Neuronal stem cell (in vitro differentiated cells): ENCODE measurements at regions not wholly inside any gene's neighbourhood (a gene's known extent, or its start where the extent isn't known, plus 50 kb on each side); places are given as distances from the start of the nearest gene placed in this dataset.

Experiments used
- DNase-seq: peaks from one replicate; pipeline ENCODE4 v3.0.0-alpha.2; 2013; ENCODE audit warnings: low spot score
- H2AFZ ChIP-seq: one replicate; pipeline ENCODE4 v1.6.1; 2013; ENCODE audit warnings: mild to moderate bottlenecking, low read length, inconsistent platforms
- H2AK5ac ChIP-seq: 2 replicates; pipeline ENCODE4 v1.6.1; 2013; ENCODE audit warnings: low read depth, mild to moderate bottlenecking, inconsistent platforms, low read length, moderate library complexity, mixed read lengths
- H2BK120ac ChIP-seq: 2 replicates; pipeline ENCODE4 v1.6.1; 2013; ENCODE audit warnings: low read depth, mild to moderate bottlenecking, inconsistent platforms, low read length, moderate library complexity, mixed read lengths
- H2BK12ac ChIP-seq: one replicate; pipeline ENCODE4 v1.6.1; 2013; ENCODE audit warnings: low read length, inconsistent platforms
- H2BK15ac ChIP-seq: 2 replicates; pipeline ENCODE4 v1.6.1; 2013; ENCODE audit warnings: mild to moderate bottlenecking, low read length, inconsistent platforms, mixed read lengths
- H2BK5ac ChIP-seq: one replicate; pipeline ENCODE4 v1.6.1; 2013; ENCODE audit warnings: inconsistent platforms, mild to moderate bottlenecking, low read length, moderate library complexity
- H3K14ac ChIP-seq: one replicate; pipeline ENCODE4 v1.6.1; 2013; ENCODE audit warnings: low read length, inconsistent platforms
- H3K18ac ChIP-seq: 2 replicates; pipeline ENCODE4 v1.6.1; 2013; ENCODE audit warnings: low read length, inconsistent platforms
- H3K23ac ChIP-seq: 2 replicates; pipeline ENCODE4 v1.6.1; 2013; ENCODE audit warnings: low read depth, mild to moderate bottlenecking, mixed read lengths, low read length, inconsistent platforms; ENCODE audit not compliant: poor library complexity
- H3K27ac ChIP-seq: replicated peaks from 3 replicates; pipeline ENCODE4 v1.5.1; 2013; ENCODE audit warnings: low read length, inconsistent platforms
- H3K27me3 ChIP-seq, 3 experiments: 2 replicates each; pipeline ENCODE4 v1.6.1; 2013; ENCODE audit warnings: low read length in 3 of 3, mild to moderate bottlenecking in 2 of 3, inconsistent platforms in 1 of 3, low read depth in 1 of 3, mixed read lengths in 1 of 3, moderate library complexity in 1 of 3; ENCODE audit not compliant: control insufficient read depth in 3 of 3, insufficient read depth in 3 of 3
- H3K36me3 ChIP-seq, 2 donors: replicated peaks in 1 of 2; 2 replicates each; pipeline ENCODE4 v1.6.1; 2013; ENCODE audit warnings: low read length in 2 of 2; ENCODE audit not compliant: control insufficient read depth in 2 of 2, insufficient read depth in 2 of 2
- H3K4ac ChIP-seq: 2 replicates; pipeline ENCODE4 v1.6.1; 2013; ENCODE audit warnings: inconsistent platforms, mild to moderate bottlenecking, low read length, moderate library complexity
- H3K4me1 ChIP-seq, 2 donors: 1 replicate in 1 of 2; 2 replicates in 1 of 2; pipeline ENCODE4 v1.6.1; 2013; ENCODE audit warnings: low read length in 2 of 2, low read depth in 1 of 2; ENCODE audit not compliant: control insufficient read depth in 2 of 2, insufficient read depth in 1 of 2
- H3K4me2 ChIP-seq: one replicate; pipeline ENCODE4 v1.6.1; 2013; ENCODE audit warnings: mild to moderate bottlenecking, low read length, inconsistent platforms; ENCODE audit not compliant: insufficient read depth, poor library complexity, severe bottlenecking
- H3K4me3 ChIP-seq, 2 donors: 2 replicates each; pipeline ENCODE4 v1.5.1; 2013; ENCODE audit warnings: low read length in 2 of 2, mild to moderate bottlenecking in 2 of 2, inconsistent platforms in 1 of 2, moderate library complexity in 1 of 2
- H3K79me1 ChIP-seq: one replicate; pipeline ENCODE4 v1.6.1; 2013; ENCODE audit warnings: low read depth, mild to moderate bottlenecking, inconsistent platforms, low read length, moderate library complexity
- H3K9ac ChIP-seq: one replicate; pipeline ENCODE4 v1.6.1; 2013; ENCODE audit warnings: mild to moderate bottlenecking, low read depth, low read length, inconsistent platforms; ENCODE audit not compliant: poor library complexity
- H3K9me3 ChIP-seq, 2 donors: replicated peaks in 1 of 2; 2 replicates each; pipeline versions ENCODE3 to v1.6.1; 2013; ENCODE audit warnings: low read length in 2 of 2, mild to moderate bottlenecking in 2 of 2, inconsistent platforms in 1 of 2, low read depth in 1 of 2, mixed read lengths in 1 of 2, moderate library complexity in 1 of 2; ENCODE audit not compliant: control insufficient read depth in 2 of 2, insufficient read depth in 1 of 2
- H4K8ac ChIP-seq: one replicate; pipeline ENCODE4 v1.6.1; 2013; ENCODE audit warnings: low read depth, mild to moderate bottlenecking, inconsistent platforms, low read length, moderate library complexity
- H4K91ac ChIP-seq: one replicate; pipeline ENCODE4 v1.6.1; 2013; ENCODE audit warnings: low read length, low read depth, mild to moderate bottlenecking, inconsistent platforms; ENCODE audit not compliant: poor library complexity
- WGBS, 2 donors: extraction: QIAGEN DNeasy Blood & Tissue Kit; methylation state at CpG; one replicate each; pipeline ENCODE4 v1.1.7; 2013; ENCODE audit warnings: missing lambda C conversion rate in 2 of 2, mixed read lengths in 1 of 2; ENCODE audit not compliant: insufficient read length in 2 of 2, insufficient replicate concordance in 1 of 2; ENCODE audit errors: extremely low coverage in 2 of 2; 5-methylcytosine and 5-hydroxymethylcytosine counted together

DNA sequence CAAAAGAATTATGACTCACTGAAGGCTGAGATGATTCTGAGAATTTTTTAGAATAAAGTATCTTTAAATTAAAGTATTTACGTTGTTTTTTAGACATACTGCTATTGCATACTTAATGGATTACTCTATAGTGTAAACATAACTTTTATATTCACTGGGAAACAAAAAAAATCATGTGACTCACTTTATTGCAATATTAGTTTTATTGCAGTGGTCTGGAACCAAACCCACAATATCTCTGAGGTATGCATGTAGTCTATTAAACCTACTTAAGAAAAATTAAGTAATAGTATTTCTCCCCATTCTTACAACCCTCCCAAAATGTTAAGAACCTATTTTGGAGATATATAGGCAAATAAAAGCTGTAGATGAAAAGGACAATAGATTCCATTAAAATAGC is 142.9 kb upstream of the ZNF521 start:
- Histone ChIP-seq H3K27ac (no peak overlapping the region), H2BK5ac (no peak overlapping the region)

DNA sequence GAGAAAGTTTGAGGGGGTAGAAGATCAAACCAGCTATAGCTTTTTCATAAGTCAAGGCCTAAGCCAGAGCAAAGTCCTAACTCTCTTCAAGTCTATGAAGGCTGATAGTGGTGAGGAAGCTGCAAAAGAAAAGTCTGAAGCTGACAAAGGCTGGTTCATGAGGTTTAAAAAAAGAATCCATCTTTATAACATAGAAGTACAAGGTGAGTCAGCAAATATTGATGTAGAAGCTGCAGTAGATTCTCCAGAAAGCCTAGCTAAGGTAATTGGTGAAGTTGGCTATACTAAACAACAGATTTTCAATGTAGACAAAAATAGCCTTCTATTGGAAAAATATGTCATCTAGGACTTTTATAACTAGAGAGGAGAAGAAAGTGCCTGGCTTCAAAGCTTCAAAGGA is 141.4 kb upstream of the ZNF521 start:
- no peak overlapping the region for H3K18ac ChIP-seq
- no peak overlapping the region for H3K14ac ChIP-seq
- H3K27me3 ChIP-seq: no peaks in the 10 kb centered on the region
- no peak overlapping the region for H3K4me2 ChIP-seq
- no peak overlapping the region for H2AK5ac ChIP-seq
- H4K8ac ChIP-seq: no peak overlapping the region
- H3K4ac ChIP-seq: no peak overlapping the region
- H3K27ac ChIP-seq: no peak overlapping the region
- no peak overlapping the region for H3K4me3 ChIP-seq
- H2BK5ac ChIP-seq: no peak overlapping the region
- H3K36me3 ChIP-seq: no peaks in the 10 kb centered on the region
- H4K91ac ChIP-seq: no peak overlapping the region
- H3K9ac ChIP-seq: no peak overlapping the region
- H2AFZ ChIP-seq: no peak overlapping the region
- H2BK15ac ChIP-seq: no peak overlapping the region
- H3K23ac ChIP-seq: no peak overlapping the region
- H2BK12ac ChIP-seq: no peak overlapping the region
- DNase-seq: no peak
- peaks cover 3 to 13% of the 10 kb centered on the region in 2 donors for H3K9me3 ChIP-seq
- no peaks in the 10 kb centered on the region for H3K79me1 ChIP-seq
- no peak overlapping the region for H2BK120ac ChIP-seq
- H3K4me1 ChIP-seq: no peaks in the 10 kb centered on the region

More for the DNA sequence above, 142.9 kb upstream of the ZNF521 start:
- Histone ChIP-seq H3K23ac (no peak overlapping the region), H2BK120ac (no peak overlapping the region), H3K4ac (no peak overlapping the region), H3K9ac (no peak overlapping the region), H3K9me3 (peaks cover 3 to 13% of the 10 kb centered on the region in 2 donors), H2AFZ (no peak overlapping the region), H2BK15ac (no peak overlapping the region), H4K8ac (no peak overlapping the region), H3K27me3 (no peaks in the 10 kb centered on the region), H2BK12ac (no peak overlapping the region), H3K14ac (no peak overlapping the region), H3K4me1 (no peaks in the 10 kb centered on the region), H2AK5ac (no peak overlapping the region), H4K91ac (no peak overlapping the region), H3K18ac (no peak overlapping the region), H3K4me3 (no peak overlapping the region), H3K36me3 (no peaks in the 10 kb centered on the region), H3K79me1 (no peaks in the 10 kb centered on the region), H3K4me2 (no peak overlapping the region)
- DNase-seq: no peak
- WGBS, 2 donors: no CpG with 5 or more reads among the region's 1 CpG

DNA sequence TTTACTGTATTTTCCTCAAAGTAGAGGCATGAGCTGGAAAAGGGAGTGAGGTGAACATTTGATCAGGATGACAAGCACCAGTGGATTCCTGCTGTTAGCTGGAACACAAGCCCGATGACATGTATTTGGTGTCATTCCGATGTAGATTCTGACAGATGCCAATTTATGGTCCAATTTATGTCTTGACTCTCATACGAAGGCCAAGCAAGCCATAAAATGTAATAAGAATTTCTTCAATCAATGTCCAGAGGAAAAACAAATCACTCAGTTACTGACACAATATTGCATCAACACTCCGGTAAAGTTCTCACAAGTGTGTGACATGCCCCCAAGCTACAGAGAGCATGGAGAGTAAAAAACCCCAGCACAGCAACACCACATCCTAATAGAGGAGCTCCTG is 138.3 kb upstream of the ZNF521 start:
- Histone ChIP-seq H2AK5ac (no peak overlapping the region), H4K91ac (no peak overlapping the region), H2BK5ac (no peak overlapping the region), H3K4me2 (no peak overlapping the region), H3K14ac (no peak overlapping the region), H2BK12ac (no peak overlapping the region), H2BK120ac (no peak overlapping the region), H3K36me3 (no peaks in the 10 kb centered on the region), H3K4me1 (no peaks in the 10 kb centered on the region), H3K18ac (no peak overlapping the region), H3K4me3 (no peak overlapping the region), H3K9me3 (peaks cover 5 to 13% of the 10 kb centered on the region in 2 donors), H3K4ac (no peak overlapping the region), H3K27ac (no peak overlapping the region), H3K9ac (no peak overlapping the region), H4K8ac (no peak overlapping the region), H2BK15ac (no peak overlapping the region), H3K27me3 (no peaks in the 10 kb centered on the region), H2AFZ (peak overlapping the region; percentile 51), H3K79me1 (no peaks in the 10 kb centered on the region), H3K23ac (no peak overlapping the region)
- WGBS, 2 donors: no CpG with 5 or more reads among the region's 4 CpGs
- DNase-seq: no peak

DNA sequence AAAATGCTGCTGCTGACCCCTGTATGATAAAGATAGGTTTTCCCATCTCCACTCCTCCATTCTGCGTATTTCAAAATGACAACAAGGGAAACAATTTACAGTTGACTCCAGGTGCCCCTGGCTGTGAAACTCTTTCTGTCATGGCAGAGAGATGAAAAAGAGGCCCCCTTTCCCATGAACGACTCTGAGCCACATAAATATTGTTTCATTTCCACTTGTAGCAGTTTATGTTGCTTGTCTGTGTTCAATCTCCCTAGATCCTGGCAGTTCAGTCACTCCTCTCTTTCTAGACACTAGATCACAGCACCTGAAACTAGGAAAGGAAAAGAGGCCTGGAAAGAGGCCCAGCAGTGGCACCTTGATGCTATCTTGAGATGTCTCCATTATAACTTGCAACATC is 121.0 kb upstream of the ZNF521 start:
- H2AFZ ChIP-seq: no peak overlapping the region
- no peak overlapping the region for H2BK120ac ChIP-seq
- peaks cover 1 to 3% of the 10 kb centered on the region in 2 donors for H3K9me3 ChIP-seq
- H3K18ac ChIP-seq: no peak overlapping the region
- H3K4ac ChIP-seq: no peak overlapping the region
- no peak for DNase-seq
- no peak overlapping the region for H3K14ac ChIP-seq
- no peak overlapping the region for H4K8ac ChIP-seq
- no peaks in the 10 kb centered on the region for H3K79me1 ChIP-seq
- H3K23ac ChIP-seq: no peak overlapping the region
- no peak overlapping the region for H2BK5ac ChIP-seq
- H3K27ac ChIP-seq: no peak overlapping the region
- WGBS, 2 donors: no CpG with 5 or more reads among the region's 2 CpGs
- no peak overlapping the region for H2AK5ac ChIP-seq
- no peak overlapping the region for H3K4me2 ChIP-seq
- no peak overlapping the region for H2BK15ac ChIP-seq
- no peak overlapping the region for H4K91ac ChIP-seq
- H3K4me3 ChIP-seq: no peak overlapping the region
- H3K36me3 ChIP-seq: no peaks in the 10 kb centered on the region
- H3K27me3 ChIP-seq: no peaks in the 10 kb centered on the region
- no peaks in the 10 kb centered on the region for H3K4me1 ChIP-seq
- H2BK12ac ChIP-seq: no peak overlapping the region
- H3K9ac ChIP-seq: no peak overlapping the region
